ENCODE measurements at regions not wholly inside any gene's neighbourhood (a gene's known extent, or its start where the extent isn't known, plus 50 kb on each side); places are given as distances from the start of the nearest gene placed in this dataset.

- ATAC-seq, result no peak
- intact Hi-C loops (cut with micrococcal nuclease), result no loop called here
Observed at GRCh38 chr9:84442712-84443111, 102.2 kb upstream of the SLC28A3 start.

GRCh38 chr9:84445737-84446136, 105.2 kb upstream of the SLC28A3 start:
- DNase-seq (no peak), ATAC-seq (peak; percentile 94)
- intact Hi-C loops (cut with micrococcal nuclease), result no loop called here

More at GRCh38 chr9:84442712-84443111, 102.2 kb upstream of the SLC28A3 start:
- DNase-seq, result no peak

GRCh38 chr9:84447305-84447704, 106.7 kb upstream of the SLC28A3 start:
- ATAC-seq (no peak), DNase-seq (no peak)
- intact Hi-C loops (cut with micrococcal nuclease), result no loop called here

- ATAC-seq, result no peak
- DNase-seq, result no peak
- intact Hi-C loops (cut with micrococcal nuclease), result no loop called here
Observed at GRCh38 chr9:84450029-84450428, 109.5 kb upstream of the SLC28A3 start.

- DNase-seq (no peak), ATAC-seq (no peak)
- intact Hi-C loops (cut with micrococcal nuclease), result no loop called here
Observed at GRCh38 chr9:84456527-84456926, 116.0 kb upstream of the SLC28A3 start.

- intact Hi-C loops (cut with micrococcal nuclease), result no loop called here
- ATAC-seq, result no peak
- no peak for DNase-seq
Observed at GRCh38 chr9:84460695-84461094, 120.1 kb upstream of the SLC28A3 start.

- intact Hi-C loops (cut with micrococcal nuclease), result no loop called here
- no peak for ATAC-seq
Observed at GRCh38 chr9:84463272-84463671, 122.7 kb upstream of the SLC28A3 start.

GRCh38 chr9:84466580-84467285, 126.2 kb upstream of the SLC28A3 start:
- no peak for ATAC-seq
- intact Hi-C loops (cut with micrococcal nuclease), result no loop called here

More at GRCh38 chr9:84463272-84463671, 122.7 kb upstream of the SLC28A3 start:
- no peak for DNase-seq

GRCh38 chr9:84471816-84472215, 131.3 kb upstream of the SLC28A3 start:
- intact Hi-C loops (cut with micrococcal nuclease), result no loop called here
- DNase-seq (no peak), ATAC-seq (peak; percentile 66)

More at GRCh38 chr9:84466580-84467285, 126.2 kb upstream of the SLC28A3 start:
- DNase-seq, result no peak

GRCh38 chr9:84478996-84479395, 138.4 kb upstream of the SLC28A3 start:
- intact Hi-C loops (cut with micrococcal nuclease), result no loop called here
- ATAC-seq (no peak), DNase-seq (no peak)

- intact Hi-C loops (cut with micrococcal nuclease), result no loop called here
- ATAC-seq, result no peak
- no peak for DNase-seq
Observed at GRCh38 chr9:84480071-84480470, 139.5 kb upstream of the SLC28A3 start.

GRCh38 chr9:84481231-84481630, 140.7 kb upstream of the SLC28A3 start:
- intact Hi-C loops (cut with micrococcal nuclease), result no loop called here
- ATAC-seq, result no peak
- DNase-seq, result no peak

GRCh38 chr9:84481636-84482218, 141.2 kb upstream of the SLC28A3 start:
- DNase-seq (no peak), ATAC-seq (peak; percentile 40)
- intact Hi-C loops (cut with micrococcal nuclease), result no loop called here

- intact Hi-C loops (cut with micrococcal nuclease), result no loop called here
- ATAC-seq (no peak), DNase-seq (no peak)
Observed at GRCh38 chr9:84482607-84483006, 142.0 kb upstream of the SLC28A3 start.

GRCh38 chr9:84484172-84484571, 143.6 kb upstream of the SLC28A3 start:
- DNase-seq (no peak), ATAC-seq (no peak)
- intact Hi-C loops (cut with micrococcal nuclease), result no loop called here

GRCh38 chr9:84485539-84485938, 145.0 kb upstream of the SLC28A3 start:
- no peak for DNase-seq
- ATAC-seq, result no peak
- intact Hi-C loops (cut with micrococcal nuclease), result no loop called here

GRCh38 chr9:84486663-84487062, 146.1 kb upstream of the SLC28A3 start:
- no peak for ATAC-seq
- intact Hi-C loops (cut with micrococcal nuclease), result no loop called here
- DNase-seq, result no peak

GRCh38 chr9:84490206-84490841, 149.8 kb upstream of the SLC28A3 start:
- DNase-seq (no peak), ATAC-seq (no peak)
- intact Hi-C loops (cut with micrococcal nuclease), result no loop called here

GRCh38 chr9:84490842-84491325, 150.3 kb upstream of the SLC28A3 start:
- DNase-seq (no peak), ATAC-seq (no peak)
- intact Hi-C loops (cut with micrococcal nuclease), result no loop called here

- intact Hi-C loops (cut with micrococcal nuclease), result no loop called here
- DNase-seq (no peak), ATAC-seq (no peak)
Observed at GRCh38 chr9:84492366-84493159, 152.0 kb upstream of the SLC28A3 start.

Data from left ventricle myocardium superior (tissue), 1 donor.